Colonic mucosa (tissue), 4 donors: ENCODE measurements at regions not wholly inside any gene's neighbourhood (a gene's known extent, or its start where the extent isn't known, plus 50 kb on each side); places are given as distances from the start of the nearest gene placed in this dataset.

Source experiments
- DNase-seq: peaks from one replicate; pipeline ENCODE4 v3.0.0-alpha.2; 2020
- H3K27ac ChIP-seq: fragments of 200-600 bp; one replicate; pipeline ENCODE4 v1.8.0; 2021
- H3K27me3 ChIP-seq: fragments of 200-600 bp; one replicate; pipeline ENCODE4 v1.8.0; 2021
- H3K36me3 ChIP-seq: fragments of 200-600 bp; one replicate; pipeline ENCODE4 v1.8.0; 2021
- H3K4me1 ChIP-seq: fragments of 200-600 bp; one replicate; pipeline ENCODE4 v1.8.0; 2021; ENCODE audit warnings: mild to moderate bottlenecking
- H3K4me3 ChIP-seq: fragments of 200-600 bp; one replicate; pipeline ENCODE4 v1.8.0; 2021
- H3K9ac ChIP-seq, 2 donors: one replicate each; pipeline ENCODE4 v1.7.0; 2013; ENCODE audit warnings: control low read depth in 2 of 2, low read depth in 2 of 2, low read length in 2 of 2
- H3K9me3 ChIP-seq: fragments of 200-600 bp; one replicate; pipeline ENCODE4 v1.8.0; 2021
- CTCF ChIP-seq: fragments of 200-600 bp; IDR thresholded peaks from one replicate; pipeline ENCODE4 v1.8.0; 2022; ENCODE audit warnings: antibody characterized with exemption, mild to moderate bottlenecking
- intact Hi-C: fragments of 100-400 bp; cut with DNase I; formaldehyde crosslinking; loops from one replicate; pipeline ENCODE4 v1.14.1; 2022
- donor health status: healthy.
- donor health status: DM: no; HTN: no; CAD: no.
- donor health status: DM: no; HTN: no; CAD: no.

GRCh38 chr21:35632711-35633110 is 427.6 kb downstream of the SETD4 start:
- no peak for DNase-seq
- Histone ChIP-seq H3K9me3 (no peaks in the 10 kb centered on the region), H3K4me3 (no peak overlapping the region), H3K27ac (no peak overlapping the region), H3K4me1 (no peaks in the 10 kb centered on the region), H3K36me3 (no peaks in the 10 kb centered on the region), H3K9ac (no peak overlapping the region), H3K27me3 (no peaks in the 10 kb centered on the region)
- no peak for TF ChIP-seq CTCF
- intact Hi-C loops: no loop called here

- DNase-seq: no peak
- Histone ChIP-seq H3K27me3 (no peaks in the 10 kb centered on the region), H3K4me1 (no peaks in the 10 kb centered on the region), H3K36me3 (no peaks in the 10 kb centered on the region), H3K4me3 (no peak overlapping the region), H3K27ac (no peak overlapping the region), H3K9me3 (no peaks in the 10 kb centered on the region), H3K9ac (no peak overlapping the region)
- no peak for TF ChIP-seq CTCF
- intact Hi-C loops: no loop called here
Observed at GRCh38 chr21:35628316-35628715, 432.0 kb downstream of the SETD4 start.

- Histone ChIP-seq H3K9ac (no peak overlapping the region), H3K4me3 (no peak overlapping the region), H3K27me3 (no peaks in the 10 kb centered on the region), H3K9me3 (no peaks in the 10 kb centered on the region), H3K4me1 (no peaks in the 10 kb centered on the region), H3K27ac (no peak overlapping the region), H3K36me3 (no peaks in the 10 kb centered on the region)
- no peak for DNase-seq
- no peak for TF ChIP-seq CTCF
- intact Hi-C loops: no loop called here
Observed at GRCh38 chr21:35627462-35627861, 432.9 kb downstream of the SETD4 start.

GRCh38 chr21:35625576-35625975 is 434.8 kb downstream of the SETD4 start:
- Histone ChIP-seq H3K4me3 (no peak overlapping the region), H3K27ac (no peak overlapping the region), H3K27me3 (no peaks in the 10 kb centered on the region), H3K9me3 (no peaks in the 10 kb centered on the region), H3K9ac (no peak overlapping the region), H3K36me3 (no peaks in the 10 kb centered on the region), H3K4me1 (no peaks in the 10 kb centered on the region)
- no peak for DNase-seq
- intact Hi-C loops: no loop called here
- TF ChIP-seq CTCF: no peak

GRCh38 chr21:35624901-35625300 is 435.4 kb downstream of the SETD4 start:
- no peak overlapping the region for H3K4me3 ChIP-seq
- TF ChIP-seq CTCF: no peak
- no peaks in the 10 kb centered on the region for H3K9me3 ChIP-seq
- DNase-seq: no peak
- H3K36me3 ChIP-seq: no peaks in the 10 kb centered on the region
- H3K9ac ChIP-seq: no peak overlapping the region
- no peaks in the 10 kb centered on the region for H3K4me1 ChIP-seq
- intact Hi-C loops: no loop called here
- no peaks in the 10 kb centered on the region for H3K27me3 ChIP-seq
- no peak overlapping the region for H3K27ac ChIP-seq

- no peak overlapping the region for H3K27ac ChIP-seq
- intact Hi-C loops: no loop called here
- no peaks in the 10 kb centered on the region for H3K4me1 ChIP-seq
- no peaks in the 10 kb centered on the region for H3K36me3 ChIP-seq
- H3K9me3 ChIP-seq: no peaks in the 10 kb centered on the region
- no peak overlapping the region for H3K9ac ChIP-seq
- no peak for DNase-seq
- no peak for TF ChIP-seq CTCF
- no peak overlapping the region for H3K4me3 ChIP-seq
- H3K27me3 ChIP-seq: no peaks in the 10 kb centered on the region
Observed at GRCh38 chr21:35622612-35623011, 437.7 kb downstream of the SETD4 start.
